AG04450 (cell line): ENCODE measurements at regions not wholly inside any gene's neighbourhood (a gene's known extent, or its start where the extent isn't known, plus 50 kb on each side); places are given as distances from the start of the nearest gene placed in this dataset.
"Not testable (repeated sequence)": the region's sequence is repeated elsewhere in the genome, so short reads cannot be mapped to it uniquely, and the experiment has no call there.

Experiments used
- CTCF ChIA-PET: fragments of 300-600, 350-600 bp; formaldehyde crosslinking; extraction: SDS; loops from one replicate; lab custom pipeline; 2022; ENCODE audit warnings: antibody characterized with exemption, inconsistent platforms; lab: Charles Lee
- POLR2A ChIA-PET: fragments of 350-600 bp; formaldehyde crosslinking; extraction: SDS; loops from one replicate; lab custom pipeline; 2021; ENCODE audit warnings: antibody characterized with exemption, inconsistent platforms; lab: Yijun Ruan, JAX
- DNase-seq: peaks from one replicate; pipeline ENCODE4 v3.0.0-alpha.2; 2011; ENCODE audit warnings: low read depth, low spot score
- H3K27ac ChIP-seq: one replicate; pipeline ENCODE4 v1.5.1; 2012; ENCODE audit warnings: low read depth, low read length, control low read depth
- H3K27me3 ChIP-seq: one replicate; pipeline ENCODE4 v1.6.0; 2012; ENCODE audit warnings: low read length; ENCODE audit not compliant: control insufficient read depth, insufficient read depth
- H3K4me3 ChIP-seq: 2 replicates; pipeline ENCODE4 v1.5.1; 2011; ENCODE audit warnings: mild to moderate bottlenecking, low read depth, low read length, control low read depth
- H3K9me3 ChIP-seq: 2 replicates; pipeline ENCODE4 v1.5.1; 2012; ENCODE audit warnings: low read length; ENCODE audit not compliant: control insufficient read depth, insufficient read depth
- TF ChIP-seq, protein P1 (sequence below): IDR thresholded peaks from 2 replicates; pipeline ENCODE4 v1.5.1; 2011; ENCODE audit warnings: low read depth, low read length, control low read depth, inconsistent platforms

DNA sequence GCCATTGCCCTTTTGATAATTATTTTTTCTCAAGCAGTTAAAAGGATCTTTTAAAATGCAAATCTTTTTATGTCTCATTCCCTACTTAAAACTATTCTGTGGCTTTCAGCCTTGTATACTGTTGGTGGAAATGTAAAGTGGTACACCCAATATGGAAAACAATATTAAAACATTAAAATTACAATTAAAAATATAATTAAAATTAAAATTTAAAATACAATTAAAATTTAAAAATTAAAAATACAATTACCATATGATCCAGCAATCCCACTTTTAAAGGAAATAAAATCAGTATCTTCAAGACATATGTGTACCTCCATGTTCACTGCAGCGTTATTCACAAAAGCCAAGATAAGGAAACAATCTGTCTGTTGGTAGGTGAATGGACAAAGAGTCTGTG is 340.8 kb upstream of the TOM1L1 start:
- TF ChIP-seq, protein P1, sequence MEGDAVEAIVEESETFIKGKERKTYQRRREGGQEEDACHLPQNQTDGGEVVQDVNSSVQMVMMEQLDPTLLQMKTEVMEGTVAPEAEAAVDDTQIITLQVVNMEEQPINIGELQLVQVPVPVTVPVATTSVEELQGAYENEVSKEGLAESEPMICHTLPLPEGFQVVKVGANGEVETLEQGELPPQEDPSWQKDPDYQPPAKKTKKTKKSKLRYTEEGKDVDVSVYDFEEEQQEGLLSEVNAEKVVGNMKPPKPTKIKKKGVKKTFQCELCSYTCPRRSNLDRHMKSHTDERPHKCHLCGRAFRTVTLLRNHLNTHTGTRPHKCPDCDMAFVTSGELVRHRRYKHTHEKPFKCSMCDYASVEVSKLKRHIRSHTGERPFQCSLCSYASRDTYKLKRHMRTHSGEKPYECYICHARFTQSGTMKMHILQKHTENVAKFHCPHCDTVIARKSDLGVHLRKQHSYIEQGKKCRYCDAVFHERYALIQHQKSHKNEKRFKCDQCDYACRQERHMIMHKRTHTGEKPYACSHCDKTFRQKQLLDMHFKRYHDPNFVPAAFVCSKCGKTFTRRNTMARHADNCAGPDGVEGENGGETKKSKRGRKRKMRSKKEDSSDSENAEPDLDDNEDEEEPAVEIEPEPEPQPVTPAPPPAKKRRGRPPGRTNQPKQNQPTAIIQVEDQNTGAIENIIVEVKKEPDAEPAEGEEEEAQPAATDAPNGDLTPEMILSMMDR: no peak
- no peak for DNase-seq
- no peak overlapping the region for H3K4me3 ChIP-seq
- ChIA-PET POLR2A (no interaction called here), CTCF (no interaction called here)
- no peaks in the 10 kb centered on the region for H3K27me3 ChIP-seq
- H3K9me3 ChIP-seq: peaks cover 6% of the 10 kb centered on the region; the same call in 1 of the 2 replicates
- H3K27ac ChIP-seq: no peak overlapping the region

DNA sequence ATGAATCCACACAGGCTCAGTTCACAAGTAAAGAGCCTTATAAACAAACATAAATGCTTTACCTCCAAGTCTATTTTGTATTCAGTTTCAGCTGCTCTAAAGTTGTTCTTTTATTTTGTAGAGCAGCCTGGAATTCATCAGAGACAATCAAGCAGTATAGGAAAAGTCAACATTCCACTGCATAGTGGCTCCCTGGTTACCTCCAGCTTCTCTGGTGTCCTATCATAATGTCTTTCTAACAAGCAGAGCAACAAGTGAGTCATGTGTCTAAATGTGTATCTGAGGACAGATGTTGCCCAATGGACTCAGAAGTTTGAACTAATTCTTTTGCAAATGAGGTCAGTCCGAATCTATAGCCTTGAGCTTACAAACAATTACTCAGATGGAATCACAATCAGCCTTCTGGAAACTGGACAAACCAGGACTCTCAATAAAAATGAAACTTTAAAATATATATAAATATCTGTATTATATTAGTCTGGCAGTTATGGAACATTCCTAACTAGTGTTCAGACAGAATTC is 292.0 kb upstream of the TOM1L1 start:
- TF ChIP-seq, protein P1: no peak
- Histone ChIP-seq H3K4me3 (no peak overlapping the region), H3K27me3 (no peaks in the 10 kb centered on the region), H3K9me3 (peaks cover 19% of the 10 kb centered on the region), H3K27ac (no peak overlapping the region)
- no peak for DNase-seq
- ChIA-PET CTCF (no interaction called here), POLR2A (no interaction called here)

DNA sequence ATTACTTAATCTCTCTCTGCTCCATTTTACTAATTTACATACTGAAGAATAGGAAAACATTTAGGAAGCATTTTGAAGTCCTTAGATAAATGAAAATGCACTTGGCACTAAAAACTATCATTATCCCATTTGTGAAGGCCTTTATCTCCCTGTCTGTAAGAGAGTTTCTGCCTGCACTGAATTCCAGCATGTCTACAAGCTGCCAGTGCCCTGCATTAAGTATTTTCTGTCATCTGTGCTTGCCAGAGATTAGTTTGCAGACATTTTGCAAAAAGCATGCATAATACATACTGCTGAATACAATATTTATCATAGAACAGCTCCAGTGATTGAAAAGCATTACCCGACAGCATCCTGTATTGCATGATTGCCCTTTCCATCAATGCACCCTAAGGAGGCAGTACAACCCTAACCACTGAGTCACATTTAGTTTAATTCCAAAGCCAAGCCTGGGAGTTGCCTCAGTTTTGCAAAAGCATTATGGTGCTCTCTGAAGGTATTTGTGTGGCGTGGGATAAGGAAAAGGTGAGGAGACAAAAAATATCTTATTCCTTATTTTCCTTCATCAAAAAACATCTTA is 280.2 kb upstream of the TOM1L1 start:
- ChIA-PET POLR2A (no interaction called here), CTCF (no interaction called here)
- DNase-seq: no peak
- no peak overlapping the region for H3K27ac ChIP-seq
- TF ChIP-seq, protein P1: no peak
- peaks cover 10% of the 10 kb centered on the region for H3K9me3 ChIP-seq
- no peaks in the 10 kb centered on the region for H3K27me3 ChIP-seq
- H3K4me3 ChIP-seq: no peak overlapping the region

DNA sequence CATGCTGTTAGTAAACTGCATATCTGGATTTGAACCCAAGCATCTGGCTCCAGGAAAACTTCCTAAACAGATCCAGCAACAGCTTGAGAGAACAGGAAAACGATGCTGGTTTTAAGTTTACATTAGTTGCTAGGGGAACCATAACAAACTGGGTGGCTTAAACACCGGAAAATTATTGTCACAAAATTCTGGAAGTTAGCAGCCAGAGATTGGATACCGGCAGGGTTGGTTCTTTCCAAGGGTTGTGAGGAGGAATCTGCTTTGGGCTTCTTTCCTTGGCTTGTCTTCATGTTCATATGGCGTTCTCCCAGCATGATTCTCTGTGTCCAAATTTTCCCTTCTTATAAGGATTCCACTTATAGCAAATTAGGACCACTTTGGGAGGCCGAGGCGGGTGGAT is 276.9 kb upstream of the TOM1L1 start:
- ChIA-PET CTCF (no interaction called here), POLR2A (no interaction called here)
- Histone ChIP-seq H3K27me3 (no peaks in the 10 kb centered on the region), H3K9me3 (peaks cover under 1% of the 10 kb centered on the region; the same call in 1 of the 2 replicates), H3K27ac (no peak overlapping the region), H3K4me3 (no peak overlapping the region)
- DNase-seq: no peak
- TF ChIP-seq, protein P1: no peak

DNA sequence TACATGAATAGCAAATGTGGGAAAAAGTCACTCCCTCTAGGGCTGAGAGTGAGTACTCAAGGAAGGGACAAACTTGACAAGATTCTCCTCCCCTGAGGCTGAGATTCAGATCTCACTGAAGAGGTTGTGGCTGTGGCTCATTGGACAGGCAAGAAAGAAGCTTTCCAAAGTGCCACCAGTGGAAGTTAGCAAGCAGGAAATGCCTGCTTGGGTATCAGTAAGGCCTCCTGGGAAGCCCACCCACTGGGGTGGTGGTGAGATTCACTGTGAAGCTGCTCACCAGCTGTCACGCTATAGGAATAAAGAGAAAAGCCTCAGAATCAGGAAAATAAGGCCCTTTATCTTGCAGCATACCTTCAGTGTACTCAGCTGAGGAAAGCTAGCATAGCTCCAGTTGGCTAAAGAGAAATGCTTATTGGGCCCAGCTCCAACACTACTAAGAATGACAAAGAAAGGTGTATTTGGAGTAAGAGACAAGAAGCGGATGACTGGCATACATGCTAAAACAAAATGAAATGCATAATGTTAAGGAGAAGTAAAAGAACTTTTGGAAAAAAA is 274.4 kb upstream of the TOM1L1 start:
- DNase-seq: no peak
- H3K27me3 ChIP-seq: no peaks in the 10 kb centered on the region
- CTCF ChIA-PET: no interaction called here
- POLR2A ChIA-PET: no interaction called here
- H3K4me3 ChIP-seq: no peak overlapping the region
- H3K27ac ChIP-seq: no peak overlapping the region
- no peaks in the 10 kb centered on the region; the same call in 1 of the 2 replicates for H3K9me3 ChIP-seq
- TF ChIP-seq, protein P1: no peak

DNA sequence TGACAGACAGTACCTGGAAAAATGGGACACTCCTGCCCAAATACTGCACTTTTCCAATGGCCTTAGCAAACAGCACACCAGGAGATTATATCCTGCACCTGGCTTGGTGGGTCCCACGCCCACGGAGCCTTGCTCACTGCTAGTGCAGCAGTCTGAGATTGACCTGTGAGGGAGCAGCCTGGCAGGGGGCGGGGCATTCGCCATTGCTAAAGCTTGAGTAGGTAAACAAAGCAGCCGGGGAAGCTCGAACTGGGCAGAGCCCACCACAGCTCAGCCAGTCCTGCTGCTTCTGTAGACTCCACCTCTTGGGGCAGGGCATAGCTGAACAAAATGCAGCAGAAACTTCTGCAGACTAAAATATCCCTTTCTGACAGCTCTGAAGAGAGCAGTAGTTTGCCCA is 261.2 kb upstream of the TOM1L1 start:
- DNase-seq, POLR2A ChIA-PET: not testable (repeated sequence)

More for the DNA sequence above, 261.2 kb upstream of the TOM1L1 start:
- H3K27me3 ChIP-seq, H3K4me3 ChIP-seq, CTCF ChIA-PET, H3K27ac ChIP-seq: not testable (repeated sequence)
- peaks cover 14% of the 10 kb centered on the region for H3K9me3 ChIP-seq
